H9 (cell line): ENCODE measurements at regions not wholly inside any gene's neighbourhood (a gene's known extent, or its start where the extent isn't known, plus 50 kb on each side); places are given as distances from the start of the nearest gene placed in this dataset.

Experiments used
- DNase-seq: peaks from one replicate; pipeline ENCODE4 v3.0.0-alpha.2; 2017
- H2AFZ ChIP-seq: one replicate; pipeline ENCODE4 v1.6.1; 2013; ENCODE audit warnings: mild to moderate bottlenecking, low read length, control low read depth, moderate library complexity
- H2AK5ac ChIP-seq: 2 replicates; pipeline ENCODE4 v1.6.1; 2013; ENCODE audit warnings: low read length, control low read depth, mixed read lengths; ENCODE audit not compliant: insufficient read length
- H2BK120ac ChIP-seq: one replicate; pipeline ENCODE4 v1.6.1; 2013; ENCODE audit warnings: low read depth, mild to moderate bottlenecking, low read length, control low read depth, inconsistent platforms; ENCODE audit not compliant: poor library complexity, severe bottlenecking
- H2BK12ac ChIP-seq: 2 replicates; pipeline ENCODE4 v1.6.1; 2013; ENCODE audit warnings: low read length, control low read depth, mixed read lengths, low read depth; ENCODE audit not compliant: insufficient read length
- H2BK15ac ChIP-seq: 2 replicates; pipeline ENCODE4 v1.6.1; 2013; ENCODE audit warnings: low read depth, low read length, control low read depth
- H2BK20ac ChIP-seq: one replicate; pipeline ENCODE4 v1.6.1; 2013; ENCODE audit warnings: low read depth, mild to moderate bottlenecking, low read length, control low read depth, inconsistent platforms; ENCODE audit not compliant: poor library complexity, severe bottlenecking
- H2BK5ac ChIP-seq: 2 replicates; pipeline ENCODE4 v1.6.1; 2013; ENCODE audit warnings: low read length, control low read depth, mixed read lengths; ENCODE audit not compliant: insufficient read length
- H3K14ac ChIP-seq: 2 replicates; pipeline ENCODE4 v1.6.1; 2013; ENCODE audit warnings: low read length, control low read depth; ENCODE audit not compliant: insufficient read depth
- H3K18ac ChIP-seq: 2 replicates; pipeline ENCODE4 v1.6.1; 2013; ENCODE audit warnings: low read depth, mild to moderate bottlenecking, mixed read lengths, low read length, control low read depth; ENCODE audit not compliant: insufficient read length
- H3K23ac ChIP-seq: 2 replicates; pipeline ENCODE4 v1.6.1; 2013; ENCODE audit warnings: low read length, control low read depth, mixed read lengths, low read depth; ENCODE audit not compliant: insufficient read length
- H3K23me2 ChIP-seq: 2 replicates; pipeline ENCODE4 v1.6.1; 2013; ENCODE audit warnings: low read depth, mild to moderate bottlenecking, mixed read lengths, low read length, control low read depth; ENCODE audit not compliant: insufficient read length, poor library complexity, severe bottlenecking
- H3K27ac ChIP-seq: 2 replicates; pipeline ENCODE4 v1.5.1; 2013; ENCODE audit warnings: low read length, control low read depth, mixed read lengths, low read depth; ENCODE audit not compliant: insufficient read length
- H3K27me3 ChIP-seq: 2 replicates; pipeline ENCODE4 v1.6.1; 2013; ENCODE audit warnings: low read length, control low read depth, inconsistent platforms; ENCODE audit not compliant: insufficient read depth
- H3K4ac ChIP-seq: 2 replicates; pipeline ENCODE4 v1.6.1; 2013; ENCODE audit warnings: low read depth, mild to moderate bottlenecking, control low read depth, inconsistent platforms, low read length, moderate library complexity
- H3K4me1 ChIP-seq: 2 replicates; pipeline ENCODE4 v1.6.1; 2013; ENCODE audit warnings: low read length, control low read depth, inconsistent platforms; ENCODE audit not compliant: insufficient read depth
- H3K4me2 ChIP-seq: 2 replicates; pipeline ENCODE4 v1.6.1; 2013; ENCODE audit warnings: low read length, control low read depth, mixed read lengths; ENCODE audit not compliant: insufficient read length, insufficient read depth
- H3K56ac ChIP-seq: 2 replicates; pipeline ENCODE4 v1.6.1; 2013; ENCODE audit warnings: low read depth, mild to moderate bottlenecking, mixed read lengths, low read length, control low read depth; ENCODE audit not compliant: insufficient read length
- H3K79me1 ChIP-seq: 2 replicates; pipeline ENCODE4 v1.6.1; 2013; ENCODE audit warnings: low read depth, mild to moderate bottlenecking, moderate library complexity, low read length, control low read depth, inconsistent platforms; ENCODE audit not compliant: insufficient read depth, poor library complexity, severe bottlenecking
- H3K79me2 ChIP-seq: 2 replicates; pipeline ENCODE4 v1.6.1; 2013; ENCODE audit warnings: low read length, control low read depth, inconsistent platforms; ENCODE audit not compliant: insufficient read depth
- H3K9ac ChIP-seq: 2 replicates; pipeline ENCODE4 v1.6.1; 2013; ENCODE audit warnings: low read length, control low read depth, mixed read lengths; ENCODE audit not compliant: insufficient read length; ENCODE audit errors: extremely low read depth
- H3K9me3 ChIP-seq: one replicate; pipeline ENCODE4 v1.6.1; 2013; ENCODE audit warnings: low read depth, low read length, inconsistent platforms; ENCODE audit not compliant: control insufficient read depth
- H3T11ph ChIP-seq: one replicate; pipeline ENCODE4 v1.6.1; 2013; ENCODE audit warnings: mild to moderate bottlenecking, low read length, control low read depth, inconsistent platforms
- H4K20me1 ChIP-seq: one replicate; pipeline ENCODE4 v1.6.1; 2013; ENCODE audit not compliant: control insufficient read depth, insufficient read length, insufficient read depth
- H4K5ac ChIP-seq: 2 replicates; pipeline ENCODE4 v1.6.1; 2013; ENCODE audit warnings: low read depth, mild to moderate bottlenecking, mixed read lengths, low read length, control low read depth; ENCODE audit not compliant: insufficient read length
- H4K8ac ChIP-seq: replicated peaks from 2 replicates; pipeline ENCODE4 v1.6.1; 2013; ENCODE audit warnings: low read length, control low read depth, mixed read lengths, low read depth; ENCODE audit not compliant: insufficient read length
- H4K91ac ChIP-seq: 2 replicates; pipeline ENCODE4 v1.6.1; 2013; ENCODE audit warnings: low read depth, mild to moderate bottlenecking, moderate library complexity, mixed read lengths, low read length, control low read depth; ENCODE audit not compliant: insufficient read length
- H3K27ac Mint-ChIP-seq, 3 experiments: 2 replicates in 2 of 3; 3 replicates in 1 of 3; pipeline ENCODE4 v1.8.0; 2020 to 2021; ENCODE audit warnings: mixed read lengths in 3 of 3, mild to moderate bottlenecking in 1 of 3, moderate library complexity in 1 of 3
- H3K27me3 Mint-ChIP-seq: 2 replicates; pipeline ENCODE4 v1.8.0; 2021; ENCODE audit warnings: low read depth, mild to moderate bottlenecking, moderate library complexity, mixed read lengths
- H3K36me3 Mint-ChIP-seq, 3 experiments: 2 replicates in 2 of 3; 3 replicates in 1 of 3; pipeline ENCODE4 v1.8.0; 2020 to 2021; ENCODE audit warnings: low read depth in 3 of 3, mixed read lengths in 3 of 3; ENCODE audit not compliant: insufficient read depth in 1 of 3
- H3K4me1 Mint-ChIP-seq, 2 experiments: 2 replicates each; pipeline ENCODE4 v1.8.0; 2020; ENCODE audit warnings: mixed read lengths in 2 of 2
- H3K4me3 Mint-ChIP-seq, 2 experiments: 2 replicates in 1 of 2; 3 replicates in 1 of 2; pipeline ENCODE4 v1.8.0; 2020 to 2021; ENCODE audit warnings: mild to moderate bottlenecking in 2 of 2, mixed read lengths in 2 of 2, moderate library complexity in 1 of 2
- H3K9me3 Mint-ChIP-seq, 2 experiments: 2 replicates in 1 of 2; 3 replicates in 1 of 2; pipeline ENCODE4 v1.8.0; 2020; ENCODE audit warnings: mild to moderate bottlenecking in 2 of 2, mixed read lengths in 2 of 2, moderate library complexity in 1 of 2
- WGBS: extraction: QIAGEN DNeasy Blood & Tissue Kit; methylation state at CpG from one replicate; pipeline ENCODE4 v1.1.7; 2013; ENCODE audit warnings: missing lambda C conversion rate, low lambda C conversion rate, mixed read lengths; ENCODE audit not compliant: insufficient read length; ENCODE audit errors: extremely low coverage; 5-methylcytosine and 5-hydroxymethylcytosine counted together
- TF ChIP-seq, protein P1 (sequence below): fragments of 200-600 bp; sonication (generic); conservative IDR thresholded peaks from 3 replicates; pipeline ENCODE4 v1.8.0; 2021; ENCODE audit warnings: antibody characterized with exemption, mild to moderate bottlenecking

DNA sequence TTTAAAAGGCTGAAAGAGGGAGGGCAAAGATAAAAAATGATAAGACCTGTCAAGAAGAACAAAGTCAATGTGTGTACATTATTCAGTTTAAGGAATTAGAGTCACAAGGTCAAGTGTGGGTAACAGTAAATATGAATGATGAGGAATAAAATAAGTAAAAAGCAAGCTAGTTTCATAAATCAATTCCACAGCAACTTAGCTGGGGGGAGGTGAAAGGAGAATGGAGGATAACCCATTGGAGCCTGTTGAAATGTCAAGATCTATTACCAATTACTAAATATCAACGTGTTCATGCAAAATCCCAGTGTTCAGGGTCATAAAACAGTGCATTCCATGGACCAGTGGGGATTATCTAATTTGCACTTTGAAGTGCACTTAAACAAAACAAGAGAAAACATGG lies 242.9 kb downstream of the TBX18 start:
- no peak overlapping the region for H4K8ac ChIP-seq
- Mint-ChIP-seq H3K27ac (no peak overlapping the region), H3K27me3 (peaks cover 2% of the 10 kb centered on the region; the same call in 1 of the 2 replicates), H3K4me3 (no peak overlapping the region), H3K9me3 (no peaks in the 10 kb centered on the region; a peak in 1 of 5 replicates), H3K4me1 (peaks cover 7 to 8% of the 10 kb centered on the region in 2 experiments; a peak in 2 of 4 replicates), H3K36me3 (no peaks in the 10 kb centered on the region)
- no peak overlapping the region for H3K23ac ChIP-seq
- no peak overlapping the region for H2BK15ac ChIP-seq
- H4K20me1 ChIP-seq: no peaks in the 10 kb centered on the region
- no peaks in the 10 kb centered on the region for H3K79me2 ChIP-seq
- H3K4me2 ChIP-seq: no peak overlapping the region
- no peaks in the 10 kb centered on the region for H3K9me3 ChIP-seq
- no peak overlapping the region for H3K4ac ChIP-seq
- H2AK5ac ChIP-seq: no peak overlapping the region
- no peak overlapping the region for H3T11ph ChIP-seq
- H2BK120ac ChIP-seq: no peak overlapping the region
- H3K9ac ChIP-seq: no peak overlapping the region
- no peak overlapping the region for H2BK5ac ChIP-seq
- no peak overlapping the region for H3K14ac ChIP-seq
- no peak overlapping the region for H4K5ac ChIP-seq
- H3K4me1 ChIP-seq: no peaks in the 10 kb centered on the region
- no peak overlapping the region for H2AFZ ChIP-seq
- H3K18ac ChIP-seq: no peak overlapping the region
- no peak overlapping the region for H2BK20ac ChIP-seq
- no peaks in the 10 kb centered on the region for H3K27me3 ChIP-seq
- WGBS: no CpG with 5 or more reads among the region's 1 CpG
- no peaks in the 10 kb centered on the region for H3K23me2 ChIP-seq
- no peaks in the 10 kb centered on the region for H3K79me1 ChIP-seq
- TF ChIP-seq, protein P1, sequence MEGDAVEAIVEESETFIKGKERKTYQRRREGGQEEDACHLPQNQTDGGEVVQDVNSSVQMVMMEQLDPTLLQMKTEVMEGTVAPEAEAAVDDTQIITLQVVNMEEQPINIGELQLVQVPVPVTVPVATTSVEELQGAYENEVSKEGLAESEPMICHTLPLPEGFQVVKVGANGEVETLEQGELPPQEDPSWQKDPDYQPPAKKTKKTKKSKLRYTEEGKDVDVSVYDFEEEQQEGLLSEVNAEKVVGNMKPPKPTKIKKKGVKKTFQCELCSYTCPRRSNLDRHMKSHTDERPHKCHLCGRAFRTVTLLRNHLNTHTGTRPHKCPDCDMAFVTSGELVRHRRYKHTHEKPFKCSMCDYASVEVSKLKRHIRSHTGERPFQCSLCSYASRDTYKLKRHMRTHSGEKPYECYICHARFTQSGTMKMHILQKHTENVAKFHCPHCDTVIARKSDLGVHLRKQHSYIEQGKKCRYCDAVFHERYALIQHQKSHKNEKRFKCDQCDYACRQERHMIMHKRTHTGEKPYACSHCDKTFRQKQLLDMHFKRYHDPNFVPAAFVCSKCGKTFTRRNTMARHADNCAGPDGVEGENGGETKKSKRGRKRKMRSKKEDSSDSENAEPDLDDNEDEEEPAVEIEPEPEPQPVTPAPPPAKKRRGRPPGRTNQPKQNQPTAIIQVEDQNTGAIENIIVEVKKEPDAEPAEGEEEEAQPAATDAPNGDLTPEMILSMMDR: no peak
- DNase-seq: no peak
- no peak overlapping the region for H4K91ac ChIP-seq
- no peak overlapping the region for H3K27ac ChIP-seq
- H3K56ac ChIP-seq: no peak overlapping the region
- no peak overlapping the region for H2BK12ac ChIP-seq
